Kidney tubule cell (primary cell): ENCODE measurements at regions not wholly inside any gene's neighbourhood (a gene's known extent, or its start where the extent isn't known, plus 50 kb on each side); places are given as distances from the start of the nearest gene placed in this dataset.

ENCODE experiments used
- DNase-seq: peaks from one replicate; pipeline ENCODE4 v3.0.0-alpha.2; 2018; ENCODE audit warnings: low spot score

GRCh38 chr11:95378789-95379188 lies 147.8 kb upstream of the SESN3 start:
- peak; percentile 13 for DNase-seq

- DNase-seq: peak; percentile 78
These were observed 147.1 kb upstream of the SESN3 start for GRCh38 chr11:95378111-95378510.

GRCh38 chr11:95375886-95376285 lies 144.9 kb upstream of the SESN3 start:
- DNase-seq: peak; percentile 48

GRCh38 chr11:95375451-95375850 lies 144.4 kb upstream of the SESN3 start:
- no peak for DNase-seq

- DNase-seq: no peak
These were observed 143.1 kb upstream of the SESN3 start for GRCh38 chr11:95374105-95374504.

GRCh38 chr11:95373241-95373640 lies 142.2 kb upstream of the SESN3 start:
- no peak for DNase-seq

GRCh38 chr11:95372097-95372656 lies 141.2 kb upstream of the SESN3 start:
- DNase-seq: no peak

- no peak for DNase-seq
These were observed 140.2 kb upstream of the SESN3 start for GRCh38 chr11:95371153-95371552.

- DNase-seq: no peak
These were observed 136.7 kb upstream of the SESN3 start for GRCh38 chr11:95367726-95368125.

GRCh38 chr11:95365348-95365747 lies 134.3 kb upstream of the SESN3 start:
- DNase-seq: no peak

- peak; percentile 76 for DNase-seq
These were observed 133.6 kb upstream of the SESN3 start for GRCh38 chr11:95364324-95365295.

GRCh38 chr11:95363708-95364107 lies 132.7 kb upstream of the SESN3 start:
- no peak for DNase-seq

GRCh38 chr11:95363164-95363563 lies 132.2 kb upstream of the SESN3 start:
- DNase-seq: no peak

GRCh38 chr11:95361180-95361579 lies 130.2 kb upstream of the SESN3 start:
- DNase-seq: no peak

GRCh38 chr11:95360377-95361075 lies 129.5 kb upstream of the SESN3 start:
- no peak for DNase-seq

GRCh38 chr11:95359756-95360155 lies 128.8 kb upstream of the SESN3 start:
- no peak for DNase-seq

- DNase-seq: no peak
These were observed 128.3 kb upstream of the SESN3 start for GRCh38 chr11:95359341-95359663.

- peak; percentile 49 for DNase-seq
These were observed 127.7 kb upstream of the SESN3 start for GRCh38 chr11:95358511-95359340.

- no peak for DNase-seq
These were observed 123.3 kb upstream of the SESN3 start for GRCh38 chr11:95354304-95354703.

GRCh38 chr11:95353706-95354105 lies 122.7 kb upstream of the SESN3 start:
- DNase-seq: no peak

- DNase-seq: no peak
These were observed 121.8 kb upstream of the SESN3 start for GRCh38 chr11:95352733-95353346.
